ENCODE measurements at regions not wholly inside any gene's neighbourhood (a gene's known extent, or its start where the extent isn't known, plus 50 kb on each side); places are given as distances from the start of the nearest gene placed in this dataset.

DNA sequence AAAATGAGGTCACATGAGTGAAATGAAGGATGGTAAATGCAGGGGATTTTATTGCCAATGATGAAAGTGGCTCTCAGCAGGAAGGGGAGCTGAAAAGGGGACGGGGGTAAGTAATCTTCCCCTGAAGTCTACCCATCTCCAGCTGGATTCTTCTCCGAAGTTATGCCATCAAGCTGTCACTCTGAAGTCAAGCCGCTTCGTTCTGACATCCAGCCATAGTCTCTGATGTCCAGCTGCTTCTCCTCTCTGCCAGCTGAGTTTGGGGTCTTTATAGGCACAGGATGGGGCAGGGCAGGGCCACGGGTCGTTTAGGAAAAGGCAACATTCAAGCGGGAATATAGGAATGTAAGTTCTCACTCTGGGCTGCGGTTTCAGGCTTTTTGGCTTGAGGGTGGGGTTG lies 181.9 kb upstream of the ANO3 start:
- no peak for DNase-seq
- no peaks in the 10 kb centered on the region for H3K9me3 Mint-ChIP-seq
- H3K27ac Mint-ChIP-seq, result no peak overlapping the region
- H3K4me1 Mint-ChIP-seq, result no peaks in the 10 kb centered on the region
- no peaks in the 10 kb centered on the region for H3K36me3 Mint-ChIP-seq
- no peaks in the 10 kb centered on the region for H3K27me3 Mint-ChIP-seq
- H3K4me3 Mint-ChIP-seq, result no peak overlapping the region

- Mint-ChIP-seq H3K36me3 (no peaks in the 10 kb centered on the region), H3K4me3 (no peak overlapping the region), H3K27ac (no peak overlapping the region), H3K27me3 (no peaks in the 10 kb centered on the region), H3K9me3 (no peaks in the 10 kb centered on the region), H3K4me1 (no peaks in the 10 kb centered on the region)
- DNase-seq, result no peak
Measured at GRCh38 chr11:26158251-26158650, 173.7 kb upstream of the ANO3 start.

DNA sequence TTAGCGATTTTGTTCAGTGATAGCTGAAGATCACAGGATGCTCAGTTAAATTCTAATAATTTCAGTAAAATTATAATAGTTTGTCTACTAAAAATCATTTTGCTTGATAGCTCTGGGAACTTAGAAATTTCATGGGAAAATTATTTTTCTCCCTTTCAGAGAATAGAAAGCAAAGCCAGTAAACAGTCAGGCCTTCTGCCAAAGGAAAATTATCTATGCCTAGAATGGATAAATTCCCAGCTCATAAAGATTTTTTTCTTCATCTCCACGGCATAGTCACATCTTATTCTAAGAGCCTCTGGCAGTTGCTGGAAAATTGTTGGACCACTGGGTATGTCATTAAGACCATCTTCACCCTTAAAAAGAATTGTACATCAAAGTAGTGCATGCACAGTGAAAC lies 169.6 kb upstream of the ANO3 start:
- Mint-ChIP-seq H3K4me3 (no peak overlapping the region), H3K9me3 (no peaks in the 10 kb centered on the region), H3K36me3 (no peaks in the 10 kb centered on the region), H3K4me1 (no peaks in the 10 kb centered on the region), H3K27ac (no peak overlapping the region), H3K27me3 (no peaks in the 10 kb centered on the region)
- no peak for DNase-seq

GRCh38 chr11:26186389-26186788 lies 145.5 kb upstream of the ANO3 start:
- no peaks in the 10 kb centered on the region for H3K36me3 Mint-ChIP-seq
- no peaks in the 10 kb centered on the region for H3K4me1 Mint-ChIP-seq
- peaks cover 2% of the 10 kb centered on the region for H3K9me3 Mint-ChIP-seq
- no peak overlapping the region for H3K27ac Mint-ChIP-seq
- no peak overlapping the region for H3K4me3 Mint-ChIP-seq
- H3K27me3 Mint-ChIP-seq, result no peaks in the 10 kb centered on the region
- DNase-seq, result no peak

GRCh38 chr11:26187639-26188038 lies 144.3 kb upstream of the ANO3 start:
- Mint-ChIP-seq H3K27ac (no peak overlapping the region), H3K36me3 (no peaks in the 10 kb centered on the region)

GRCh38 chr11:26188554-26188953 lies 143.4 kb upstream of the ANO3 start:
- no peak overlapping the region for H3K27ac Mint-ChIP-seq
- no peaks in the 10 kb centered on the region for H3K4me1 Mint-ChIP-seq

More at GRCh38 chr11:26187639-26188038, 144.3 kb upstream of the ANO3 start:
- DNase-seq, result no peak
- Mint-ChIP-seq H3K4me1 (no peaks in the 10 kb centered on the region), H3K9me3 (peaks cover 2% of the 10 kb centered on the region), H3K27me3 (no peaks in the 10 kb centered on the region), H3K4me3 (no peak overlapping the region)

DNA sequence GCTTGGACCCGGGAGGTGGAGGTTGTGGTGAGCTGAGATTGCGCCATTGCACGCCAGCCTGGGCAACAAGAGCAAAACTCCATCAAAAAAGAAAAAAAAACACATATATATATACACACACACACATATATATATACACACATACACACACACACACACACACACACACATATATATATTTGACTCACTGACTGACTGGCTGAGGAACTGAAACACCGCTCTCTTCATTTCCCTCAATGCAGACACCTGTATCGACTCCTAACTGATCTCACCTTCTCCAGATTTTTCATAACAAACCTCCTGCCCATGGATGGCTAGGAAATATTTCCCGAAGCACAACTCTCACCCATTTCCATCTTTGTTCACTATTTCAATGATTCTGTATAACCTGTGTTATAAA lies 140.7 kb upstream of the ANO3 start:
- no peaks in the 10 kb centered on the region for H3K36me3 Mint-ChIP-seq
- H3K27ac Mint-ChIP-seq, result no peak overlapping the region
- H3K9me3 Mint-ChIP-seq, result no peaks in the 10 kb centered on the region
- H3K4me3 Mint-ChIP-seq, result no peak overlapping the region
- DNase-seq, result no peak
- H3K27me3 Mint-ChIP-seq, result no peaks in the 10 kb centered on the region
- H3K4me1 Mint-ChIP-seq, result no peaks in the 10 kb centered on the region

More at GRCh38 chr11:26188554-26188953, 143.4 kb upstream of the ANO3 start:
- no peak for DNase-seq
- Mint-ChIP-seq H3K27me3 (no peaks in the 10 kb centered on the region), H3K9me3 (peaks cover 2% of the 10 kb centered on the region), H3K4me3 (no peak overlapping the region), H3K36me3 (no peaks in the 10 kb centered on the region)

DNA sequence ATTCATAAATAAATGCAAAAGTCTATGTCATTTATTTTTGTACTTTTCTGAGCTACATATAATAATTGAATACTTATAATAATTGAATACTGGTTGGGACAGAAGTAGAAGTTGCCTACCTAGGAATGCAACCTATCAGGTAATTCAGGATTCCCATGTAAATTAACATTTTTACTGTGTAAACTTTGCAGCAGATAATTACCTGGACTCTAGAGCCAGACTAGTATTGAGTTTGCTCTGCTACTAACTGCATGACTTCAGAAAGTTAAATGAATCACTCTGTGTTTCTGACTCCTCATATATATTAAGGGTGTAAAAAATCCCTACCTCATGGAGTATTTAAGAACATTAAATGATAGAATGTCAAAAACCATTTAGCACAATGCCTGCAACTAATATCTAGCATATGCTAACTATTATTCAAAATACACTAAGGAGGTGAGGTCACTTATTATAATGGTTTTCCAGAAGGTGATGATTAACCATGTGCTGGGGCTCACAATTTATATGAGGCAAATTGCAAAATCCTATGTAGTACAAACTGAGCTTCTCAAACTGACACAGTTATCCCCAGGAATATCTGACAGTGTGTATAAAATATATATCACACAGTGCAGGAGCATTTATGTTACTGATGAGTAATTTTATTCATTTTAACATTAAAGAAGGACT lies 138.1 kb upstream of the ANO3 start:
- Mint-ChIP-seq H3K4me1 (no peaks in the 10 kb centered on the region), H3K36me3 (no peaks in the 10 kb centered on the region), H3K27ac (no peak overlapping the region), H3K4me3 (no peak overlapping the region), H3K27me3 (no peaks in the 10 kb centered on the region), H3K9me3 (no peaks in the 10 kb centered on the region)
- no peak for DNase-seq

DNA sequence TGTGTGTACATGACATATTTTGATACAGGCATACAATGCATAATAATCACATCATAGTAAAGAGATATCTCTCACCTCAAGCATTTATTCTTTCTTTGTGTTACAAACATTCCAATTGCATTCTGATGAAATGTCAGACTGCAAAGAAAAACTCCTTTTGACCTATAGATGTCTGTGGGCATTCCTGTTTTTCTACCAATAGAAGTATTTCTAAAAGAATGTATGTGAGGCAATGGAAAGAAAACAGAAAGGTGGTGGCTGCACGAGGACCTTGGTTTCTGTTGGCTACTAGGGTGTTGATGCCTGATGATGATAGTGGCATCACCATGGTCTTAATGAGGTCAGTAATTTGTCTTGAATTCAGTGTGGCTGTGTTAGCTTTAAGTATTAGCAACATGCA lies 137.0 kb upstream of the ANO3 start:
- H3K4me3 Mint-ChIP-seq, result no peak overlapping the region
- no peaks in the 10 kb centered on the region for H3K9me3 Mint-ChIP-seq
- no peaks in the 10 kb centered on the region for H3K4me1 Mint-ChIP-seq
- no peaks in the 10 kb centered on the region for H3K27me3 Mint-ChIP-seq
- DNase-seq, result no peak
- H3K27ac Mint-ChIP-seq, result no peak overlapping the region
- no peaks in the 10 kb centered on the region for H3K36me3 Mint-ChIP-seq

- no peak overlapping the region for H3K4me3 Mint-ChIP-seq
- DNase-seq, result no peak
- no peaks in the 10 kb centered on the region for H3K9me3 Mint-ChIP-seq
- H3K36me3 Mint-ChIP-seq, result no peaks in the 10 kb centered on the region
- H3K27ac Mint-ChIP-seq, result no peak overlapping the region
- H3K27me3 Mint-ChIP-seq, result no peaks in the 10 kb centered on the region
- H3K4me1 Mint-ChIP-seq, result no peaks in the 10 kb centered on the region
Measured at GRCh38 chr11:26198532-26199096, 133.3 kb upstream of the ANO3 start.

DNA sequence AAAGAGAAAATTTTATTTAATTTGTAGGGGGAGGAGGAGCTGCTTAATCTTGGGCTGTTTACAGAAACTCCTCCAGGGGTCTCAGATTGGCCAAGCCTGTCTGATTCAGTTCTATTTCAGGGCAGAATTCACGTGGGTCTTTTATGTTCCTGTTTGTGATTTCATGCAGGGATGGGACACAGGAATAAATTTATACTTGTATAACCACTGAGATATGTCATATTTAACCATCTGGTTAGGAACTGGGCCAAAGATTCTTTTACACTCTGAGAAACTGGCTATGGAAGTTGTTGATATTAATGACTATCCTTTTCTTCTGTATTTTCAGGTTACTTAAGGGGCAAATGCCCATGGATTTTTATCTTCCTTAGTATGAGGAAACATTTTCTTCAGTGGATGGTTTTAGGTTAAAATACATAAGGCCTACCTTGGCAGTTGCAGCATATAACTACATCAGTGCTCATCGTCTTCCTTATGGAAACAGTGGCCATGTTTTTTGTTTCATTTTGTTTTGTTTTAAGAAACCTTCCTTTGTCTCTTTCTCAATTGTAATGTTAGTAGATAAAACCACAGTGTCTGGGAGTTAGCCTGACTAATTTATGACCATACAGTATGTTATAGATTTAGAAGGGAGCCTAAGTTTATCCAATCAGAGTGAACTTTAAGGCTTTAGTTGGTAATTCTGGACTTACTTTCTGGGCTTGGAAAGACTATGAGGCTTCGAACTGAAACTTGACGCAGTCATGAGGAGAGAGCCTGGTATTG lies 132.4 kb upstream of the ANO3 start:
- Mint-ChIP-seq H3K27me3 (no peaks in the 10 kb centered on the region), H3K4me3 (no peak overlapping the region), H3K36me3 (no peaks in the 10 kb centered on the region), H3K9me3 (no peaks in the 10 kb centered on the region), H3K4me1 (no peaks in the 10 kb centered on the region), H3K27ac (no peak overlapping the region)
- no peak for DNase-seq

GRCh38 chr11:26201411-26201810 lies 130.5 kb upstream of the ANO3 start:
- Mint-ChIP-seq H3K27ac (no peak overlapping the region), H3K36me3 (no peaks in the 10 kb centered on the region), H3K9me3 (no peaks in the 10 kb centered on the region), H3K4me1 (no peaks in the 10 kb centered on the region), H3K4me3 (no peak overlapping the region), H3K27me3 (no peaks in the 10 kb centered on the region)
- DNase-seq, result no peak

- H3K9me3 Mint-ChIP-seq, result no peaks in the 10 kb centered on the region
- no peaks in the 10 kb centered on the region for H3K4me1 Mint-ChIP-seq
- H3K36me3 Mint-ChIP-seq, result no peaks in the 10 kb centered on the region
Measured at GRCh38 chr11:26202754-26203153, 129.2 kb upstream of the ANO3 start.

GRCh38 chr11:26204101-26204500 lies 127.8 kb upstream of the ANO3 start:
- Mint-ChIP-seq H3K36me3 (no peaks in the 10 kb centered on the region), H3K4me1 (no peaks in the 10 kb centered on the region), H3K4me3 (no peak overlapping the region), H3K9me3 (peaks cover 1% of the 10 kb centered on the region), H3K27ac (no peak overlapping the region), H3K27me3 (no peaks in the 10 kb centered on the region)
- no peak for DNase-seq

More at GRCh38 chr11:26202754-26203153, 129.2 kb upstream of the ANO3 start:
- no peak overlapping the region for H3K27ac Mint-ChIP-seq
- H3K27me3 Mint-ChIP-seq, result no peaks in the 10 kb centered on the region
- H3K4me3 Mint-ChIP-seq, result no peak overlapping the region
- no peak for DNase-seq

DNA sequence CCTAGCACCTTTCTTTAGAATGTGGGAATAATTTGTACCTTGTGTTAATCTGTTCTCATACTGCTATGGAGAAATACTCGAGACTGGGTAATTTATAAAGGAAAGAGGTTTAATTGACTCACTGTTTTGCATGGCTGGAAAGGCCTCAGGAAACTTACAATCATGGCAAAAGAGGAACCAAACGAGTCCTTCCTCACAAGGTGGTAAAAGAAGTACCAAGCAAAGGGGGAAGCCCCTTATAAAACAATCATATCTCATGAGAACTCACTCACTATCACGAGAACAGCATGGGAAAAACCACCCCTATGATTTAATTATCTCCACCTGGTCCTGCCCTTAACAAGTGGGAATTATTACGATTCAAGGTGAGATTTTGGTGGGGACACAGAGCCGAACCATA lies 127.1 kb upstream of the ANO3 start:
- DNase-seq, result no peak
- no peak overlapping the region for H3K4me3 Mint-ChIP-seq
- H3K36me3 Mint-ChIP-seq, result no peaks in the 10 kb centered on the region
- H3K27me3 Mint-ChIP-seq, result no peaks in the 10 kb centered on the region
- H3K4me1 Mint-ChIP-seq, result no peaks in the 10 kb centered on the region
- H3K27ac Mint-ChIP-seq, result no peak overlapping the region
- H3K9me3 Mint-ChIP-seq, result peaks cover 2% of the 10 kb centered on the region
